HG03039 (cell line): ENCODE measurements at regions not wholly inside any gene's neighbourhood (a gene's known extent, or its start where the extent isn't known, plus 50 kb on each side); places are given as distances from the start of the nearest gene placed in this dataset.
A peak's percentile ranks its signal among the peaks of the same experiment; 100 is the strongest.

Source experiments
- ATAC-seq: cut with Tn5 transposase; IDR thresholded peaks from one replicate; pipeline ENCODE4 v1.9.1; 2021; ENCODE audit warnings: mild to moderate bottlenecking, moderate library complexity; ENCODE audit not compliant: unreplicated experiment

DNA sequence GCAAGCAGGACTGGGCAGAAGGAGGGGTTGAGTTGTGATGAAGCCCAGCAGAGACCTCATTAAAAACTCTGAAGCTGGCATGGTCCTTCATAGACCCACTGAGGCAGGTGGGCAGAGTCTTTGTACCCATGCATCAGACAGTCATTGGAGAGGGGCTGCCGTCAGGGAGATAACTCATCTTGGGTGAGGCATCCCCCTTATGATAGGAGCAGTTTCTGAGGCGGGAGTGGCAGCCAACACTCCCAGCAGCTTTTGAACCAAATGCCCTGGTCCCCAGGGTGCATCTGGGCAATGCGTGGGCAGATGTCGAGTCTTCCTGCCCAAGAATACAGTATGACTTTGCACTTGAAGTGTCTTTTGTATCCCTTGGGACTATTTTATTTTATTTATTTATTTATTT is 68.1 kb downstream of the HTR5A start:
- no peak for ATAC-seq

- ATAC-seq, result no peak
Observed at GRCh38 chr7:155141562-155141961, 71.4 kb downstream of the HTR5A start.

DNA sequence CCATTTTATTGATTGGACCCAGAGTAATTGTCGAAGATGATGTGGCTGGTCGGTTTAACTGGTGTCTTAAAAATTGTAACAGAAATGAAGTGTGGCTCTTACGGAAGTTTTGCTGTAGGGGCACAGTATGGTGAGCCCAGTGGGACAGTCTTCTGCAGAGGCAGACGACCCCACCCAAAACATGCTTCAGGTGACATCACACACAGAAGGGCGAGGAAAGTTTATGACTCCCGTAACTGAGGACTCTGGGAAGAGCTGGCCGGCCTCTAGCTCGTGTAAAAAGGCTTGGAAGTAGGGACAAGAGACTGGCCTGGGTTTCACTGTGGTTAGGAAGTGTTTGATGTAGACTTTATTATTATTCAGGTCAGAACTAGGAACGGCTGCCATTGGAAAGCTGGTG is 73.3 kb downstream of the HTR5A start:
- ATAC-seq, result no peak

DNA sequence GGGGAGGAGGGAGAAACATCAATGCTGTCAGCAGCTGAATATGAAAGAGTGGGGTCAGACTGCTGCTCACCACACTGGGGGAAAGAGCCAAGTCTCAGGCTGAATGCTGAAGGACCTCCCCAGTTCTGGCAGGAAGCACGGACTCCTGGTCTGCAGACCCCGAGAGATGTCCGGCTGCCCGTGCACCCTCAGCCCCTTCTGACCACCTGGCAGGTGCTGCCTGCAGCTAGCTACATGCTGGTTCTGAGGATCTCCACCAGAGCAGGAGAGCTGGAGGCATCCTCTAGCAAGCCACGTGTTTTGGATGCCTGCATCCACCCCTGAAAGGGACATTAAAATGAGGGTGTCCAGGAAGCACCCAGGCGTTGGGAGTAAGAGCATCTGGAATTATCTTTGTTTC is 74.2 kb downstream of the HTR5A start:
- no peak for ATAC-seq

GRCh38 chr7:155145477-155146255 is 75.5 kb downstream of the HTR5A start:
- ATAC-seq, result no peak

- ATAC-seq, result no peak
Observed at GRCh38 chr7:155147172-155147571, 77.0 kb downstream of the HTR5A start.

GRCh38 chr7:155147624-155148023 is 77.5 kb downstream of the HTR5A start:
- no peak for ATAC-seq

GRCh38 chr7:155153676-155154075 is 83.6 kb downstream of the HTR5A start:
- no peak for ATAC-seq

- no peak for ATAC-seq
Observed at GRCh38 chr7:155154586-155154985, 84.5 kb downstream of the HTR5A start.

DNA sequence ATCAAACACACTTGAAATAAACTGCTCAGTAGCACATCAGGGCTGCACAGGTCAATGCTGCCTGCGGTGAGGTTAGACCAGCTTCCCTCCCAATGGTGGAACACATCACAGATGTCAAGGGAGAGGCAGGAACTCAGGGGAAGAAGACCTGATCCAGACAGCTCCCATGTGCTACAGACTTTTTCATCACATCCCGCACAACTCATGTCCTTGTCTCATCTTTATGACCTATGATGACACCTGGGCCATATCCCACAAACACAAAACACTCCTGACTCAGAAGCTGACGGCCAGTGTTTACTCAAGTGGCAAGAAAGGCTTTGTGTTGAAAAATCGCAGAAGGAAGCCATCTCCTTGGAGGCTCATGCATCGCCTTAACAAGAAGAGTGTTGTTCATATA is 91.6 kb downstream of the HTR5A start:
- no peak for ATAC-seq

- no peak for ATAC-seq
Observed at GRCh38 chr7:155162422-155162821, 92.3 kb downstream of the HTR5A start.

DNA sequence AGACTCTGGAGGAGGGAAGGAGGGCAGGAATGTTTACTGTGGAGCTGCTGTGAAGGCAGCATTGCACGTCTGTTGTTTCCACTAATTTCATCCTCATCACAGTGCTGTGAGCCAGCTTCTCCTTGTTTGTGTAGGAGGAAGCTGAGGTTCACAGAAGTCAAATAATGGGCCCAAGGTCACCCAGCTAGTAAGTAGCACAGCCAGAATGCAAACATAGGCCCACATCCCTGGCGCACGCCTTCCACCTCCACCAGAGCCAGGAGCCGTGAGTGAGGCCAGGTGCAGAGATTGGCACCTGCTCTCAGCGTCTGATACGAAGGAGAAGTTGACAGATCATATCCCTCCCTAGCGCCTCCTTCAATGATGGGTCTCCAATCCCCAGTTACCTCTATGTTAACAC is 93.6 kb downstream of the HTR5A start:
- ATAC-seq, result no peak

GRCh38 chr7:155164316-155164715 is 94.2 kb downstream of the HTR5A start:
- ATAC-seq, result no peak

- ATAC-seq, result no peak
Observed at GRCh38 chr7:155166108-155166507, 96.0 kb downstream of the HTR5A start.

- peak; percentile 82 for ATAC-seq
Observed at GRCh38 chr7:155166673-155167370, 96.7 kb downstream of the HTR5A start.

DNA sequence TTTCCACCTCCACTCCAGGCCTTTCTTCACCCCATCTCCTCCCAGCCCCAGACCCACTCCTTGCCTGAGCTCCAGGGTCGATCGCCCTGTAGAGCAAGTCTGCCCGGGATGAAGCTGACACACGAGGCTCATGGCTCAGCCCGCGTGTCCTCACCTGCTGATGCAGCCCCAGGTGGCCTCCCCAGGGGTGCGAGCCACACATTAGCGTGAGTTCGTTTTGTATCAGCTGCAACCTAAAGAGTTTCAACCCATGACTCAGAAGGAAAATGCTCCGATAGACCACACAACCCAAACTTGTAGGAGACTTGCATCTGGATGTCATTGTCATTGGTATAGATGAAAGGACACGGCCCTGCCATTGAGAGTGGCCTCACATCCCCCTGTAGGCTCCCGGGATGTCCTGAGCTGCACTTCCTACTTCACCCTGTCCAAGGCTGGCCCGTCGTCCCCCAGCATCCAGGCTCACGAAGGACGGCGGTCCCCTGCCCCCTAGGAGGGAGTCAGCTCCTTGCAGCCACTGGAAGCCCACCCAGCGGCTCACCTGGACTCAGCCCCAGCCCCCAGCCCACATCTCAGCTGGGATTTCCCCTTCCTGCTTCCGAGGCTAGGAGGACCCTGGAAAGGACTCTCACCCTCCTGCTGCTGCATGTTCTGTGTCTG is 97.7 kb downstream of the HTR5A start:
- no peak for ATAC-seq

GRCh38 chr7:155168597-155169480 is 98.7 kb downstream of the HTR5A start:
- ATAC-seq, result no peak

GRCh38 chr7:155169498-155170065 is 99.5 kb downstream of the HTR5A start:
- no peak for ATAC-seq

GRCh38 chr7:155170331-155170730 is 100.2 kb downstream of the HTR5A start:
- ATAC-seq, result no peak

DNA sequence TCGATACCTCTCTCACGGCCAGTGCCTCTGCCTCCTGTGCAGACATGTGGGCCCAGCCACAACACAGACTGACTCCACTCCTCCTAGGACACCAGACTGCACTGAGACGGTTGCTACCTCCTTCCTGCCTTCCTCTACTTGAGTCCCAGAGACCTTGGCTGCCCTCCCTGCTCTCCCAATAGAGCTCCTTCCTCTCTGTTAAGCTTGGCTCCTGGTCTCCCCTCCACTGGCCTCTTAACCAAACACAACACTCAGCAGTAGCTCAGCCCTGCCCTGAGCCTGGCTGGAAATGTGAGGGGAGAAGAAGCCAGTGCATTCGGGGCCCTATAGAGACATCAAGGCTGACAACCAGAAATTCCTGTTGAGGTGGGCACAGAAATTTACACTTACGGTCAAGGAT is 102.0 kb downstream of the HTR5A start:
- ATAC-seq, result no peak

DNA sequence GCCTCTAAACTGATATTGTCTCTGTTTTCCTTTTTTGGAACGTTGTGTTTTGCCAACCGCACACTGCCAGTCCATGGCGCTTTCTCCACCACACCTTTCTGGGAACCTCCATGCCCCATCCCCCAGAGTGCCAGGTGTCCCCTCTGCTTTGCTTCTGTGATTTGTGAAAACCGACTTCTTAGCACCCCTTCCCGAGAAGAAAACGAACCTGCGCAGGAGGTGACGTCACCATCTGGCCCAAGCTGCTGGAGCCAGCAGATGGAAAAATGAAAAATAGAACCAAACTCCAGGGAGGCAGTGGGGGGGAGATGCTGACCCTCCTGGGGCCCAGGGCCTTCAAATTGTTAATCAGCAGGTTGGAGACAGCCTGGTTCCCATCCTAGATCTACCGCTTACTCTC is 103.8 kb downstream of the HTR5A start:
- no peak for ATAC-seq
